Left ventricle myocardium inferior (tissue), 1 donor: ENCODE measurements at regions not wholly inside any gene's neighbourhood (a gene's known extent, or its start where the extent isn't known, plus 50 kb on each side); places are given as distances from the start of the nearest gene placed in this dataset.

Source experiments
- DNase-seq: peaks from one replicate; pipeline ENCODE4 v3.0.0-alpha.2; 2020
- H3K27ac ChIP-seq: fragments of 200-600 bp; replicated peaks from 2 replicates; pipeline ENCODE4 v1.8.0; 2021
- H3K27me3 ChIP-seq: fragments of 200-600 bp; 2 replicates; pipeline ENCODE4 v1.8.0; 2021; ENCODE audit warnings: low read depth
- H3K36me3 ChIP-seq: fragments of 200-600 bp; 2 replicates; pipeline ENCODE4 v1.8.0; 2021
- H3K4me1 ChIP-seq: fragments of 200-600 bp; 2 replicates; pipeline ENCODE4 v1.8.0; 2021
- H3K4me3 ChIP-seq: fragments of 200-600 bp; 2 replicates; pipeline ENCODE4 v1.8.0; 2021; ENCODE audit warnings: mild to moderate bottlenecking, moderate library complexity
- H3K9me3 ChIP-seq: fragments of 200-600 bp; replicated peaks from 2 replicates; pipeline ENCODE4 v1.8.0; 2021
- CTCF ChIP-seq: fragments of 200-600 bp; IDR thresholded peaks from 2 replicates; pipeline ENCODE4 v1.8.0; 2021; ENCODE audit warnings: antibody characterized with exemption, mild to moderate bottlenecking, borderline replicate concordance
- intact Hi-C: fragments of 100-400 bp; cut with micrococcal nuclease; formaldehyde crosslinking; loops from one replicate; pipeline ENCODE4 v1.11.0; 2022
- donor health status: DM: no; HTN: yes; CAD: no; lungs with severe emphysema.

- Histone ChIP-seq H3K9me3 (no peaks in the 10 kb centered on the region), H3K4me1 (no peaks in the 10 kb centered on the region), H3K27ac (no peak overlapping the region), H3K4me3 (no peak overlapping the region), H3K27me3 (no peaks in the 10 kb centered on the region), H3K36me3 (no peaks in the 10 kb centered on the region)
- TF ChIP-seq CTCF = no peak
- DNase-seq = no peak
- intact Hi-C loops = no loop called here
Measured at GRCh38 chr5:8216921-8217320, 348.0 kb downstream of the MTRR start.

DNA sequence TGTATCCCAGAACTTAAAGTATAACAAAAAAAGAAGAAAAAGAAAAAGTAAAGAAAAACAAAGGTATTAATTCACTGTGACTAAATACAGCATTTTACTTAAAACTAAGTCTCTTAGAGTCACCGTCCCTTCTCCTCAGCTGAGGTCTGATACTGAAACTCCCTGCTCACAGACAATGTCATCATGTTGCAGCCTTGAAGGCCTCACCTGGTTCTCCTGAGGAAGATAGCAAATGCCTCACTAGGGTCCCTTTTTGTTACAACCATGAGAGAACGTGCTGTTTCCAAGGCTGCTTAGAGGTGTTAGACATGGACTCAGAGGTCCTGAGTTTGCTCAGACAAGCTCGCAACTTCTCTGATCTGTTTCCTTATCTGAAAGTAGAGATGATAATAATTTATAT, 357.2 kb downstream of the MTRR start:
- no peak for TF ChIP-seq CTCF
- Histone ChIP-seq H3K4me3 (no peak overlapping the region), H3K27ac (no peak overlapping the region), H3K27me3 (no peaks in the 10 kb centered on the region), H3K4me1 (no peaks in the 10 kb centered on the region), H3K9me3 (peaks cover 24% of the 10 kb centered on the region), H3K36me3 (no peaks in the 10 kb centered on the region)
- intact Hi-C loops = no loop called here
- no peak for DNase-seq

DNA sequence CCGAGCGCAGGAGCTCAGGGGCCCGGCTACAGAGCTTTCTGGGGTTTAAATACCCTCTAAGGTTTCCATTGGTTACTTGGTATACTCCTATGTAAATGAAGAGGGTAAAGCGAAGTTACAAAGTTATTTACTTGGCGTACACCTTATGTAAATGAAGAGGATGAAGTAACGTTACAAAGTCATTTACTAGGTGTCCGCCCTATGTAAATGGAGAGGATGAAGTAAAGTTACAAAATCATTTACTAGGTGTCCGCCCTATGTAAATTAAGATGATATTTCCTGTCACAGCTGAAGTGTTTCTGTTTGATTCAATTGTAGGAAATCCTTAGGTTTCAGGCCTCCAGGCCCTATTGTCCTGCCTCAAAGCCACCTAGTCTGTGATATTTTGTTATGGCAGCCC, 358.2 kb downstream of the MTRR start:
- Histone ChIP-seq H3K27me3 (no peaks in the 10 kb centered on the region), H3K4me3 (no peak overlapping the region), H3K27ac (no peak overlapping the region), H3K9me3 (peaks cover 24% of the 10 kb centered on the region), H3K36me3 (no peaks in the 10 kb centered on the region), H3K4me1 (no peaks in the 10 kb centered on the region)
- DNase-seq = no peak
- intact Hi-C loops = no loop called here
- TF ChIP-seq CTCF = no peak

GRCh38 chr5:8229551-8229950, 360.6 kb downstream of the MTRR start:
- Histone ChIP-seq H3K9me3 (peaks cover 14% of the 10 kb centered on the region), H3K27me3 (no peaks in the 10 kb centered on the region)
- no peak for TF ChIP-seq CTCF

GRCh38 chr5:8230868-8231267, 361.9 kb downstream of the MTRR start:
- intact Hi-C loops = no loop called here
- no peak for DNase-seq
- Histone ChIP-seq H3K27me3 (no peaks in the 10 kb centered on the region), H3K4me1 (no peaks in the 10 kb centered on the region), H3K36me3 (no peaks in the 10 kb centered on the region), H3K9me3 (peaks cover under 1% of the 10 kb centered on the region), H3K4me3 (no peak overlapping the region), H3K27ac (no peak overlapping the region)
- TF ChIP-seq CTCF = no peak

More at GRCh38 chr5:8229551-8229950, 360.6 kb downstream of the MTRR start:
- Histone ChIP-seq H3K36me3 (no peaks in the 10 kb centered on the region), H3K4me1 (no peaks in the 10 kb centered on the region), H3K4me3 (no peak overlapping the region), H3K27ac (no peak overlapping the region)
- DNase-seq = no peak
- intact Hi-C loops = no loop called here

DNA sequence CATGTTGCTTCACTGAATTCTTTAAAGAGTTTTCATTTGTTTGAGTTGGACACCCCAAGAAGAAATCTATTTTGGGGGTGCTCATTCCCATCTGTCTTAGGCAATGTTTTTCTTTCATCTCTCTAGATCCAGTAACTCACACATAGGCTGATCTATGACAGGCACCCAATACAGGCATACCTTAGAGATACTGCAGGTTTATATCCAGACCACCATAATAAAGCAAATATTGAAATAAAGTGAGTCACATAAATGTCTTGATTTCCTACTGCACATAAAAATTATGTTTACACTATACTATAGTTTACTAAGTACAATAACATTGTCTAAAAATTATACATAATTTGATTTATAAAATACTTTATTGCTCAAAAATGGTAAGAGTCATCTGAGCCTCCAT, 364.5 kb downstream of the MTRR start:
- Histone ChIP-seq H3K36me3 (no peaks in the 10 kb centered on the region), H3K4me3 (no peak overlapping the region), H3K9me3 (no peaks in the 10 kb centered on the region), H3K27ac (no peak overlapping the region), H3K27me3 (no peaks in the 10 kb centered on the region), H3K4me1 (no peaks in the 10 kb centered on the region)
- no peak for TF ChIP-seq CTCF
- intact Hi-C loops = no loop called here
- DNase-seq = no peak
